Thyroid gland (tissue), 4 donors: ENCODE measurements at regions not wholly inside any gene's neighbourhood (a gene's known extent, or its start where the extent isn't known, plus 50 kb on each side); places are given as distances from the start of the nearest gene placed in this dataset.

ENCODE experiments used
- CTCF ChIP-seq, 6 experiments: fragments of 200-600 bp in 3 of 6; fragments of 450-650 bp in 3 of 6; sonication (generic) in 3 of 6; IDR thresholded peaks; one replicate each; pipeline ENCODE4 v1.5.1; 2016 to 2019; ENCODE audit warnings: antibody characterized with exemption in 6 of 6, mild to moderate bottlenecking in 2 of 6, inconsistent platforms in 1 of 6, moderate library complexity in 1 of 6
- POLR2A ChIP-seq, 2 donors: fragments of 450-650 bp; IDR thresholded peaks; one replicate each; pipeline ENCODE4 v1.6.1; 2017; ENCODE audit warnings: antibody characterized with exemption in 2 of 2, mild to moderate bottlenecking in 2 of 2, moderate library complexity in 1 of 2

- TF ChIP-seq CTCF (IDR thresholded peaks at IDR 0.05): no peak
- TF ChIP-seq POLR2A (IDR thresholded peaks at IDR 0.05): no peak
Measured at GRCh38 chr4:19492606-19493005, 759.1 kb upstream of the SLIT2 start.
